Type B pancreatic cell (in vitro differentiated cells): ENCODE measurements at regions not wholly inside any gene's neighbourhood (a gene's known extent, or its start where the extent isn't known, plus 50 kb on each side); places are given as distances from the start of the nearest gene placed in this dataset.

Experiments
- DNase-seq: peaks from one replicate; pipeline ENCODE4 v3.0.0; 2021; ENCODE audit warnings: mixed read lengths; ENCODE audit not compliant: unreplicated experiment; ENCODE audit errors: extremely low spot score
- H3K27ac Mint-ChIP-seq: 2 replicates; pipeline ENCODE4 v1.8.0; 2021; ENCODE audit warnings: mild to moderate bottlenecking, mixed read lengths
- H3K27me3 Mint-ChIP-seq: 2 replicates; pipeline ENCODE4 v1.8.0; 2021; ENCODE audit warnings: mixed read lengths
- H3K36me3 Mint-ChIP-seq: 2 replicates; pipeline ENCODE4 v1.8.0; 2021; ENCODE audit warnings: mixed read lengths
- H3K4me1 Mint-ChIP-seq: one replicate; pipeline ENCODE4 v1.8.0; 2021; ENCODE audit warnings: mixed read lengths; ENCODE audit not compliant: unreplicated experiment
- H3K4me3 Mint-ChIP-seq: 2 replicates; pipeline ENCODE4 v1.8.0; 2021; ENCODE audit warnings: mild to moderate bottlenecking, mixed read lengths
- H3K9me3 Mint-ChIP-seq: 2 replicates; pipeline ENCODE4 v1.8.0; 2021; ENCODE audit warnings: mixed read lengths
- CTCF ChIP-seq: fragments of 200-600 bp; sonication (generic); conservative IDR thresholded peaks from 2 replicates; pipeline ENCODE4 v1.5.0; 2021; ENCODE audit warnings: antibody characterized with exemption, mild to moderate bottlenecking

- no peak overlapping the region for H3K27ac Mint-ChIP-seq
- no peaks in the 10 kb centered on the region for H3K9me3 Mint-ChIP-seq
- H3K4me3 Mint-ChIP-seq, result no peak overlapping the region
- DNase-seq, result no peak
- no peaks in the 10 kb centered on the region for H3K36me3 Mint-ChIP-seq
- no peaks in the 10 kb centered on the region for H3K4me1 Mint-ChIP-seq
- H3K27me3 Mint-ChIP-seq, result no peaks in the 10 kb centered on the region
- no peak for TF ChIP-seq CTCF
Observed at GRCh38 chr14:42965512-42965911, 1358.8 kb downstream of the LRFN5 start.

GRCh38 chr14:42961509-42961908 is 1354.8 kb downstream of the LRFN5 start:
- Mint-ChIP-seq H3K9me3 (no peaks in the 10 kb centered on the region), H3K27ac (no peak overlapping the region), H3K4me3 (no peak overlapping the region), H3K27me3 (no peaks in the 10 kb centered on the region), H3K36me3 (no peaks in the 10 kb centered on the region), H3K4me1 (no peaks in the 10 kb centered on the region)
- DNase-seq, result no peak
- TF ChIP-seq CTCF, result no peak

- Mint-ChIP-seq H3K9me3 (peaks cover 7% of the 10 kb centered on the region), H3K36me3 (no peaks in the 10 kb centered on the region), H3K27me3 (no peaks in the 10 kb centered on the region), H3K4me3 (no peak overlapping the region), H3K4me1 (no peaks in the 10 kb centered on the region), H3K27ac (no peak overlapping the region)
- no peak for TF ChIP-seq CTCF
- no peak for DNase-seq
Observed at GRCh38 chr14:42950363-42950762, 1343.7 kb downstream of the LRFN5 start.

- Mint-ChIP-seq H3K4me1 (no peaks in the 10 kb centered on the region), H3K36me3 (no peaks in the 10 kb centered on the region), H3K27me3 (no peaks in the 10 kb centered on the region), H3K4me3 (no peak overlapping the region), H3K27ac (no peak overlapping the region), H3K9me3 (peaks cover 7% of the 10 kb centered on the region)
- TF ChIP-seq CTCF, result no peak
- no peak for DNase-seq
Observed at GRCh38 chr14:42947991-42948390, 1341.3 kb downstream of the LRFN5 start.

- Mint-ChIP-seq H3K4me3 (no peak overlapping the region), H3K27me3 (no peaks in the 10 kb centered on the region), H3K4me1 (no peaks in the 10 kb centered on the region), H3K9me3 (no peaks in the 10 kb centered on the region), H3K27ac (no peak overlapping the region), H3K36me3 (no peaks in the 10 kb centered on the region)
- TF ChIP-seq CTCF, result no peak
- no peak for DNase-seq
Observed at GRCh38 chr14:42944284-42944683, 1337.6 kb downstream of the LRFN5 start.

GRCh38 chr14:42931308-42931707 is 1324.6 kb downstream of the LRFN5 start:
- no peaks in the 10 kb centered on the region for H3K27me3 Mint-ChIP-seq
- TF ChIP-seq CTCF, result no peak

More at GRCh38 chr14:42931308-42931707, 1324.6 kb downstream of the LRFN5 start:
- Mint-ChIP-seq H3K4me1 (peaks cover 4% of the 10 kb centered on the region), H3K9me3 (peaks cover 7% of the 10 kb centered on the region), H3K4me3 (no peak overlapping the region), H3K36me3 (no peaks in the 10 kb centered on the region), H3K27ac (no peak overlapping the region)
- DNase-seq, result no peak
